Nephron (organoid): ENCODE measurements at regions not wholly inside any gene's neighbourhood (a gene's known extent, or its start where the extent isn't known, plus 50 kb on each side); places are given as distances from the start of the nearest gene placed in this dataset.

Experiments
- H3K27ac Mint-ChIP-seq, 3 experiments: 2 replicates each; pipeline ENCODE4 v1.8.0; 2020; ENCODE audit warnings: mixed read lengths in 3 of 3, mild to moderate bottlenecking in 2 of 3, moderate library complexity in 1 of 3
- H3K27me3 Mint-ChIP-seq: 2 replicates; pipeline ENCODE4 v1.8.0; 2021; ENCODE audit warnings: low read depth, mild to moderate bottlenecking, moderate library complexity, mixed read lengths
- H3K36me3 Mint-ChIP-seq: 2 replicates; pipeline ENCODE4 v1.8.0; 2020; ENCODE audit warnings: low read depth, mixed read lengths
- H3K4me1 Mint-ChIP-seq: 2 replicates; pipeline ENCODE4 v1.8.0; 2020; ENCODE audit warnings: mixed read lengths
- H3K4me3 Mint-ChIP-seq, 3 experiments: 2 replicates each; pipeline ENCODE4 v1.8.0; 2020; ENCODE audit warnings: mild to moderate bottlenecking in 3 of 3, mixed read lengths in 3 of 3, moderate library complexity in 2 of 3
- H3K9me3 Mint-ChIP-seq: 2 replicates; pipeline ENCODE4 v1.8.0; 2020; ENCODE audit warnings: mixed read lengths
- TF ChIP-seq, protein P1 (sequence below), 3 experiments: fragments of 200-600 bp; sonication (generic); IDR thresholded peaks; one replicate each; pipeline ENCODE4 v1.5.0; 2021; ENCODE audit warnings: antibody characterized with exemption in 3 of 3; ENCODE audit not compliant: unreplicated experiment in 3 of 3

DNA sequence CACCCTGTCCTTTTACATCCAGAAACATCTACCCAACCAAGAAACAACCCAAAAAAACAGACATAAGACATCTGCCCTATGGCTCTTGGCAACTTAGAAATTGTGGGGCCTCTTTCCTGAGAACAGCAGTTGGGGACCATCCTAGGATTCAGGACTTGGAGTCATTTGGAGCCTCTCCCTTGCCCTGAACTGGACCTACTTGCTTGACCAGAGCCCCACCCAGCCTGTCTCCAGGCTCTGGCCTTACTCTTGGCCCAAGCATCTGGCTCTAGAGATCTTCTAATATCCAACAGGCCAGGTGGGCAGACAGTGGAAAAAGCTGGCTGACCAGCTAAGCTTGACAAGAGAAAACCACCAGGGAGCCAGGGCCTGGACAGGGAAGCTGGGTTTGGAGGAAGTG, 99.1 kb upstream of the C2CD4B start:
- Mint-ChIP-seq H3K4me1 (no peaks in the 10 kb centered on the region), H3K4me3 (no peak overlapping the region)

DNA sequence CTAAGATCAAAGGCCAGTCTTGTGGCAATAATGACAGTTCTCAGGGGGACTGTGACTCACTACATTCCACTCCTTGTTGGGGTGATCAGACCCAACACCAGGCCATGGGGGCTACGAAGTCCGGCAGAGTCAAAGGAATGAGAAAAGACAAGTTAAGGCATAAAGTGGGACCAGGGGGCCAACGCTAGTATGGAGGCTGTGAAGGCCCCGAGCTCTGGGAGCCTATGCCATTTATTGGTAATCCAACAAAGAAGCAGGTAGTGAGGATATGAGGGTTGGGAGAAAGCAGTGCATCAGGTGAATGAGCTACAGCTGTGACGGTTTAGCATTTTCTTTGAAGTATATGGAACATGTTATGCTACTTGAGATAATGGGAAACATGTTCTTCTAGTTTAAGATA, 104.4 kb upstream of the C2CD4B start:
- H3K4me1 Mint-ChIP-seq, result no peaks in the 10 kb centered on the region
- TF ChIP-seq, protein P1, sequence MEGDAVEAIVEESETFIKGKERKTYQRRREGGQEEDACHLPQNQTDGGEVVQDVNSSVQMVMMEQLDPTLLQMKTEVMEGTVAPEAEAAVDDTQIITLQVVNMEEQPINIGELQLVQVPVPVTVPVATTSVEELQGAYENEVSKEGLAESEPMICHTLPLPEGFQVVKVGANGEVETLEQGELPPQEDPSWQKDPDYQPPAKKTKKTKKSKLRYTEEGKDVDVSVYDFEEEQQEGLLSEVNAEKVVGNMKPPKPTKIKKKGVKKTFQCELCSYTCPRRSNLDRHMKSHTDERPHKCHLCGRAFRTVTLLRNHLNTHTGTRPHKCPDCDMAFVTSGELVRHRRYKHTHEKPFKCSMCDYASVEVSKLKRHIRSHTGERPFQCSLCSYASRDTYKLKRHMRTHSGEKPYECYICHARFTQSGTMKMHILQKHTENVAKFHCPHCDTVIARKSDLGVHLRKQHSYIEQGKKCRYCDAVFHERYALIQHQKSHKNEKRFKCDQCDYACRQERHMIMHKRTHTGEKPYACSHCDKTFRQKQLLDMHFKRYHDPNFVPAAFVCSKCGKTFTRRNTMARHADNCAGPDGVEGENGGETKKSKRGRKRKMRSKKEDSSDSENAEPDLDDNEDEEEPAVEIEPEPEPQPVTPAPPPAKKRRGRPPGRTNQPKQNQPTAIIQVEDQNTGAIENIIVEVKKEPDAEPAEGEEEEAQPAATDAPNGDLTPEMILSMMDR (IDR thresholded peaks at IDR 0.05; ENCODE audit: unreplicated experiment in 3 of 3), result no peak

More for the DNA sequence above, 99.1 kb upstream of the C2CD4B start:
- TF ChIP-seq, protein P1 (IDR thresholded peaks at IDR 0.05; ENCODE audit: unreplicated experiment in 3 of 3), result no peak
- no peak overlapping the region for H3K27ac Mint-ChIP-seq
- H3K27me3 Mint-ChIP-seq, result peaks cover 3% of the 10 kb centered on the region
- H3K36me3 Mint-ChIP-seq, result peaks cover 18% of the 10 kb centered on the region
- H3K9me3 Mint-ChIP-seq, result peaks cover 79% of the 10 kb centered on the region

DNA sequence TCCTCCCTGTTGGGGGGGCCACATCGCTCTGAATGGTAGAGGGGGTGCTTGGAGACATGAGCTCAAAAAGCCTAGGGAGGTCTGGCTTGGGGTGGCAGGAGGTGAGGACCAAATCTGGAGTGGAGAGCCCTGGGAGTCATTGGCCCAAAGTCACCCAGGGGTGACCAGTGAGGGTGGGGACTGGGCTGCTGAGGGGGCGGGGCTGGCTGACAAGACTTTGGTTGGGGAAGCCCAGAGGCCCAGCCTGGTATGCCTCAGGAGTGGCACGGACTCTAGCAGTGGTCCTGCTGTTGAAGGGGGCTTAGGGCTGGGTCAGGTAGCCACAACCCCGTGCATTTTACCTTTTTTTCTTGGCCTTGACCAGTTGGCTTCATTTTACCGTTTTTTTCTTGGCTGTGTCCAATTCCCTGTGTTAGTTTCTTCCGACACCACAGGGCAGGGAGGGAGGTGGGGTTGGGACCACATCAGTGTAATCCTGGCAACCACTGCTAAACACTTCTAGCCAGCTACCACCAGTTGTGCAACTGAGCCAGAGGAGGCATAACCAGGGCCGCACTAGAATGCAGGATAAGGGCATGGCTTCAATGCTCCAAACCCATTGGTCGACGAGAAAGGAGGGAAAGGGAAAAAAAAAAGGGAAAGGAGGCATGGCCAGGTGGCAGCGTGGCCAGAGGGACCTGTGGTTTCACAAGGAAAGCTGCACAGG, 105.3 kb upstream of the C2CD4B start:
- Mint-ChIP-seq H3K36me3 (peaks cover 10% of the 10 kb centered on the region), H3K4me3 (no peak overlapping the region), H3K9me3 (peaks cover 52% of the 10 kb centered on the region), H3K27me3 (peaks cover 3% of the 10 kb centered on the region), H3K4me1 (no peaks in the 10 kb centered on the region), H3K27ac (no peak overlapping the region)
- TF ChIP-seq, protein P1 (IDR thresholded peaks at IDR 0.05; ENCODE audit: unreplicated experiment in 3 of 3), result no peak

More for the DNA sequence above, 104.4 kb upstream of the C2CD4B start:
- Mint-ChIP-seq H3K36me3 (peaks cover 10% of the 10 kb centered on the region), H3K9me3 (peaks cover 51% of the 10 kb centered on the region), H3K4me3 (no peak overlapping the region), H3K27ac (no peak overlapping the region), H3K27me3 (peaks cover 3% of the 10 kb centered on the region)

DNA sequence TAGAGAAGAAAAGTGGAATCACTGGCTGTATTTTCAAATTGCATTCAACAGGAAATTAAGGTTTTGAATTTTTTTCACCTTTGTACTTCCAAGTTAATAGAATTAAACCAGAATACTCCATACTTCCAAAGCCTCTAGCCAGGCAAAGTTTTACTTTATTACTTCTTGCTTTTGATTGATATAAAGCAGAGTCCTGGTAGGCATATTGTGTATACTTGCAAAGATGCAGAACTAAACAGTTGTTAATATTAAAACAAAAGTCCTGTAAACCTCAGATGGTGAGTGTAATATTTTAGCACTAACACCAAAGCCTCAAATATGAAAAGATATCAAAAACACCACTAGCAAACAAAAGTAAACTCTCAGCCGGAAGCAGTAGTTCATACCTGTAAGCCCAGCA, 107.2 kb upstream of the C2CD4B start:
- Mint-ChIP-seq H3K9me3 (peaks cover 39% of the 10 kb centered on the region), H3K4me3 (no peak overlapping the region), H3K36me3 (peaks cover 10% of the 10 kb centered on the region), H3K4me1 (no peaks in the 10 kb centered on the region), H3K27me3 (no peaks in the 10 kb centered on the region), H3K27ac (no peak overlapping the region)
- TF ChIP-seq, protein P1 (IDR thresholded peaks at IDR 0.05; ENCODE audit: unreplicated experiment in 3 of 3), result no peak

DNA sequence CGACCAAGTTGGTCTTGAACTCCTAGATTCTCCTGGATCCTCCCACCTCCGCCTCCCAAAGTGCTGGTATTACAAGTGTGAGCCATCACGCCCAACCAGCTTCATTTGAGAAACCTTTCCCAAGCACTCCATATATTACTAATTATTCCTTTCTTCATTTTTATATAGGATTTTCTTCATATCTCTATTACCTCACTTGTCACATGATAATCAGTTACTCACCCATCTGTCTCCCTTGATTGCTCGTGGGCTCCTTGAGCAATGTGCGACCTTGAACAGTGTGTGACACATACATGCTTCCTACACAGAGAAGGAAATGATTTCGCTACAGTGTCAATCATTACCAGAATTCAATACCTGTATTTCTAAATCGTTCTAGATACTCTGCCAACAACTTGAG, 110.7 kb upstream of the C2CD4B start:
- no peaks in the 10 kb centered on the region for H3K27me3 Mint-ChIP-seq
- H3K36me3 Mint-ChIP-seq, result no peaks in the 10 kb centered on the region
- H3K4me3 Mint-ChIP-seq, result no peak overlapping the region
- peaks cover 11% of the 10 kb centered on the region for H3K9me3 Mint-ChIP-seq
- TF ChIP-seq, protein P1 (IDR thresholded peaks at IDR 0.05; ENCODE audit: unreplicated experiment in 3 of 3), result no peak
- no peaks in the 10 kb centered on the region for H3K4me1 Mint-ChIP-seq
- no peak overlapping the region for H3K27ac Mint-ChIP-seq

DNA sequence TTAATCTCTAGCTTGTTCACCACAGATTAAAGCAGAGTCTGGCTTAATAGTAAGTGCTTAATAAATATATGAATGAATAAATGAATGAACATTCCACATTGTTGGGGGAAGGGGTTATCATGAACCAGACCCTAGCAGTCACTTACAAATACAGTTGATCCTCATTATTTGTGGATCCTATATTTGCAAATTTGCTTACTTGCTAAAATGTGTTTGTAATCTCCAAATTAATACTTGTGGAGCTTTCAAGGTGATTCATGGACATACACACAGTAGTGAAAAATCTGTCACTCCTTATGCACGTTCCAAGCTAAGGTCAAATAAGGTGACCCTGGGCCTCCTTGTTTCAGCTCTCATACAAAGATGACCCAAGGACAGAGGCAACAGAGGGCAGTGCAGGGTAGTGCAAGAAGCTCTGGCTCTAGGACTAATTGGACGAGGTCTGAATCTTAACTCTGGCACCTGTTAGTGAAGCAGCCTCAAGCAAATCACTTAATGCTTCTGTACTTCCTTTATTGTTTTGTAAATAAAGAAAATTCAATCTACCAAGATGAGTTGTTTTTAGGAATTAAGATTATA, 112.8 kb upstream of the C2CD4B start:
- H3K9me3 Mint-ChIP-seq, result peaks cover 4% of the 10 kb centered on the region
- no peak overlapping the region for H3K27ac Mint-ChIP-seq
- TF ChIP-seq, protein P1 (IDR thresholded peaks at IDR 0.05; ENCODE audit: unreplicated experiment in 3 of 3), result no peak
- H3K36me3 Mint-ChIP-seq, result no peaks in the 10 kb centered on the region
- H3K4me3 Mint-ChIP-seq, result no peak overlapping the region
- H3K27me3 Mint-ChIP-seq, result no peaks in the 10 kb centered on the region
- no peaks in the 10 kb centered on the region for H3K4me1 Mint-ChIP-seq
